A673 (cell line): ENCODE measurements at regions not wholly inside any gene's neighbourhood (a gene's known extent, or its start where the extent isn't known, plus 50 kb on each side); places are given as distances from the start of the nearest gene placed in this dataset.

Source experiments
- CTCF ChIP-seq: fragments of 300-800, 200-600 bp; sonication (generic); conservative IDR thresholded peaks from 2 replicates; pipeline ENCODE4 v1.5.1; 2017; ENCODE audit warnings: low read depth, mild to moderate bottlenecking, antibody characterized with exemption, low read length, moderate library complexity, mixed read lengths
- EZH2 ChIP-seq: fragments of 200-600 bp; sonication (generic); IDR thresholded peaks from 2 replicates; pipeline ENCODE4 v1.6.1; 2017; ENCODE audit warnings: borderline replicate concordance, low read depth, mild to moderate bottlenecking, mixed read lengths, antibody characterized with exemption, low read length; ENCODE audit not compliant: poor library complexity, severe bottlenecking

- TF ChIP-seq CTCF, result no peak
- no peak for TF ChIP-seq EZH2
Measured at GRCh38 chr3:55292360-55292759, 194.7 kb downstream of the WNT5A start.
